DND-41 (cell line): ENCODE measurements at regions not wholly inside any gene's neighbourhood (a gene's known extent, or its start where the extent isn't known, plus 50 kb on each side); places are given as distances from the start of the nearest gene placed in this dataset.

ENCODE experiments used
- ATAC-seq: fragments of 200-7000 bp; cut with Tn5 transposase; 3 replicates; pipeline ENCODE4 v1.9.1; 2021; ENCODE audit warnings: low read depth; ENCODE audit not compliant: insufficient read depth
- DNase-seq: peaks from one replicate; pipeline ENCODE4 v3.0.0-alpha.2; 2020
- H2AFZ ChIP-seq: 2 replicates; pipeline ENCODE4 v1.6.0; 2012; ENCODE audit warnings: low read depth, low read length
- H3K27ac ChIP-seq: 2 replicates; pipeline ENCODE4 v1.5.1; 2012; ENCODE audit warnings: low read length, inconsistent platforms
- H3K27me3 ChIP-seq: fragments of 200-600 bp; sonication (generic); 2 replicates; pipeline ENCODE4 v1.6.0; 2012; ENCODE audit warnings: low read length, mild to moderate bottlenecking, inconsistent platforms; ENCODE audit not compliant: insufficient read depth, poor library complexity
- H3K36me3 ChIP-seq: 2 replicates; pipeline ENCODE4 v1.5.1; 2012; ENCODE audit warnings: low read length, inconsistent platforms; ENCODE audit not compliant: insufficient read depth
- H3K4me1 ChIP-seq: 2 replicates; pipeline ENCODE4 v1.5.1; 2012; ENCODE audit warnings: mild to moderate bottlenecking, low read length; ENCODE audit not compliant: insufficient read depth
- H3K4me2 ChIP-seq: 2 replicates; pipeline ENCODE4 v1.6.0; 2012; ENCODE audit warnings: mild to moderate bottlenecking, moderate library complexity, low read length, inconsistent platforms; ENCODE audit not compliant: insufficient read depth
- H3K4me3 ChIP-seq, 2 experiments: fragments of 200-600 bp in 1 of 2; shearing (Covaris generic) in 1 of 2; 2 replicates each; pipeline ENCODE4 v1.5.1; 2012 to 2016; ENCODE audit warnings: inconsistent platforms in 2 of 2, low read length in 2 of 2, mild to moderate bottlenecking in 2 of 2, low read depth in 1 of 2, moderate library complexity in 1 of 2
- H3K79me2 ChIP-seq: 2 replicates; pipeline ENCODE4 v1.6.0; 2012; ENCODE audit warnings: low read length, inconsistent platforms; ENCODE audit not compliant: insufficient read depth
- H3K9ac ChIP-seq: 2 replicates; pipeline ENCODE4 v1.6.0; 2012; ENCODE audit warnings: low read depth, mild to moderate bottlenecking, inconsistent platforms, low read length, moderate library complexity
- H3K9me3 ChIP-seq: 2 replicates; pipeline ENCODE4 v1.5.1; 2012; ENCODE audit warnings: low read length, moderate library complexity, mild to moderate bottlenecking, inconsistent platforms; ENCODE audit not compliant: insufficient read depth, severe bottlenecking
- H4K20me1 ChIP-seq: 2 replicates; pipeline ENCODE4 v1.6.0; 2012; ENCODE audit warnings: low read length; ENCODE audit not compliant: insufficient read depth
- CTCF ChIP-seq: IDR thresholded peaks from 2 replicates; pipeline ENCODE4 v1.5.1; 2012; ENCODE audit warnings: borderline replicate concordance, low read length, moderate library complexity, mild to moderate bottlenecking; ENCODE audit not compliant: poor library complexity, severe bottlenecking; ENCODE audit errors: extremely low read depth
- EZH2 ChIP-seq: IDR thresholded peaks from 3 replicates; pipeline ENCODE4 v1.6.1; 2012; ENCODE audit warnings: borderline replicate concordance, low read depth, mild to moderate bottlenecking, moderate library complexity, low read length, inconsistent platforms; ENCODE audit not compliant: severe bottlenecking

DNA sequence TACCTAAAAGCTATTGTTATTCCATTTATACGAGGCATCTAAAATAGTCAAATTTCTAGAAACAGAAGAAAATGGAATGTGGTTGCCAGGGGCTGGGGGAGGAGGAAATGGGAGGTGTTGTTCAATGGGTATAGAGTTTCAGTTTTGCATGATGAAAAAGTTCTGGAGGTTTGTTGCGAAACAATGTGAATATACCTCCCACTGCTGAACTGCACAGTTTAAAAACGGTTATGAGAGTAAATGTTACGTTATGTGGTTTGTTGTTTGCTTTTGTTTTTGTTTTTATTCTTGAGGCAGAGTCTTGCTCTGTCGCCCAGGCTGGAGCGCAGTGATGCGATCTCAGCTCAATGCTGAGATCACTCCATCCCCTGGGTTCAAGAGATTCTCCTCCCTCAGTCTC, 64.9 kb upstream of the NRBF2 start:
- DNase-seq (no peak), ATAC-seq (no peak)
- Histone ChIP-seq H3K36me3 (no peaks in the 10 kb centered on the region), H3K4me2 (no peak overlapping the region), H3K9ac (no peak overlapping the region), H3K79me2 (no peaks in the 10 kb centered on the region), H3K4me1 (no peaks in the 10 kb centered on the region), H2AFZ (no peak overlapping the region), H3K4me3 (no peak overlapping the region), H3K9me3 (no peaks in the 10 kb centered on the region), H3K27ac (no peak overlapping the region), H3K27me3 (peaks cover 11% of the 10 kb centered on the region), H4K20me1 (no peaks in the 10 kb centered on the region)
- TF ChIP-seq CTCF (no peak), EZH2 (no peak)

DNA sequence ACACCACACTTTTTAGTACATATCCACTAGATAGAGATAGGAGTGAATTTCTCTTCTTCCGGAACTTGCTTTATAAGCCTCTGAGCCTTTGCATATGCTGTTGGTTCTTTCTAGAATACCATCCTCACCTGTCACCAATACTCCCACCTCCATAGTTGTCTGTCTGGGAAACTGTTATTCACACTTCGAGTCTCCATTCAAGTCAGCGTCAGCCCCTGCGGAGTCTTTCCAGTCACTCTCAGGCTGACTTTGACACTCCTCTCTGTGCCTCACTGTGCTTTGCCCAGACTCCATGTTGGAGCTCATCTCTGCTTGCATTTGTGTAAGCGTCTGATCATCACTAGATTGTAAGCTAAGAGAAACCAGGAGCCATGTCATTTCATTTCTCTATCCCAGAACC, 66.5 kb upstream of the NRBF2 start:
- no peaks in the 10 kb centered on the region for H4K20me1 ChIP-seq
- H3K9ac ChIP-seq: no peak overlapping the region
- no peak overlapping the region for H3K4me3 ChIP-seq
- H3K27ac ChIP-seq: no peak overlapping the region
- peaks cover 11% of the 10 kb centered on the region for H3K27me3 ChIP-seq
- TF ChIP-seq CTCF: no peak
- TF ChIP-seq EZH2: no peak
- no peak overlapping the region for H3K4me2 ChIP-seq
- no peak overlapping the region for H2AFZ ChIP-seq
- no peaks in the 10 kb centered on the region for H3K9me3 ChIP-seq
- H3K36me3 ChIP-seq: no peaks in the 10 kb centered on the region
- DNase-seq (no peak), ATAC-seq (no peak)
- no peaks in the 10 kb centered on the region for H3K79me2 ChIP-seq
- H3K4me1 ChIP-seq: no peaks in the 10 kb centered on the region

DNA sequence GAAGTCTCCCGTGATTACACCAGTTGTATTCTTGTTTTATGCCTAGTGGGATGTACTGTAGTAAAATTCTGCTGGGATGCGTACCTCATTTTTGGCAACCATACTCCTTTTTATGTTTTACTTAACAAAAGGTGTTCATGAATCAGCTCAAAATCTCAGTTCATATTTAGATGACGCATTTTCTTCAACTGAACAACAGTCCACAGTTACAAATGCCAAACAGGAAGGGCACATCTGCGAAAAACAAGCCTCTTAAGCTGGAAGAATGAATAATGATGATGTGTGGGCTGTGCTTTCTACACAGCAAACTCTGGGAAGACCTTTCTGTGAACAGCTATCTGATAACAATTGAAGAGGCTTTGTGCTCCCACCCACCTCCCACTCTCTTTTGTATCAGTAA, 68.4 kb upstream of the NRBF2 start:
- H3K36me3 ChIP-seq: no peaks in the 10 kb centered on the region
- ATAC-seq (no peak), DNase-seq (no peak)
- TF ChIP-seq CTCF (no peak), EZH2 (no peak)
- no peak overlapping the region for H2AFZ ChIP-seq
- no peaks in the 10 kb centered on the region for H3K4me1 ChIP-seq
- no peak overlapping the region for H3K4me3 ChIP-seq
- no peak overlapping the region for H3K9ac ChIP-seq
- H3K9me3 ChIP-seq: no peaks in the 10 kb centered on the region
- no peaks in the 10 kb centered on the region for H3K79me2 ChIP-seq
- peaks cover 11% of the 10 kb centered on the region for H3K27me3 ChIP-seq
- H3K27ac ChIP-seq: no peak overlapping the region
- no peak overlapping the region for H3K4me2 ChIP-seq
- no peaks in the 10 kb centered on the region for H4K20me1 ChIP-seq

GRCh38 chr10:63058236-63058635, 74.9 kb upstream of the NRBF2 start:
- H3K4me2 ChIP-seq: no peak overlapping the region
- H3K4me1 ChIP-seq: no peaks in the 10 kb centered on the region
- no peak overlapping the region for H3K4me3 ChIP-seq
- H3K36me3 ChIP-seq: no peaks in the 10 kb centered on the region
- no peak overlapping the region for H3K27ac ChIP-seq
- ATAC-seq (no peak), DNase-seq (no peak)
- no peak overlapping the region for H3K9ac ChIP-seq
- TF ChIP-seq CTCF: no peak
- TF ChIP-seq EZH2: no peak
- peaks cover 4% of the 10 kb centered on the region for H3K27me3 ChIP-seq
- no peaks in the 10 kb centered on the region for H3K79me2 ChIP-seq
- no peaks in the 10 kb centered on the region for H3K9me3 ChIP-seq
- no peaks in the 10 kb centered on the region for H4K20me1 ChIP-seq
- H2AFZ ChIP-seq: no peak overlapping the region
